ENCODE measurements at regions not wholly inside any gene's neighbourhood (a gene's known extent, or its start where the extent isn't known, plus 50 kb on each side); places are given as distances from the start of the nearest gene placed in this dataset.

GRCh38 chr7:11911900-11912299 lies 79.9 kb upstream of the THSD7A start:
- no peak overlapping the region for H3K27ac ChIP-seq (ENCODE audit: low read length, poor library complexity, severe bottlenecking)
- no peak overlapping the region for H4K8ac ChIP-seq (ENCODE audit: low read length)
- no peak overlapping the region for H3K4me2 ChIP-seq (ENCODE audit: low read length, poor library complexity, severe bottlenecking)
- no peak overlapping the region for H2BK15ac ChIP-seq (ENCODE audit: low read depth, poor library complexity, severe bottlenecking)
- H3K9me3 ChIP-seq (ENCODE audit: control insufficient read depth, low read length) = peaks cover 4% of the 10 kb centered on the region
- H3K36me3 ChIP-seq (ENCODE audit: control insufficient read depth in 1 of 2, insufficient read depth in 2 of 2, low read depth in 1 of 2, low read length in 2 of 2) = no peaks in the 10 kb centered on the region
- H2BK12ac ChIP-seq (ENCODE audit: low read length in 2 of 2) = no peak overlapping the region
- no peak overlapping the region for H2BK5ac ChIP-seq (ENCODE audit: low read depth, low read length, poor library complexity, severe bottlenecking)
- no peak overlapping the region for H3K23ac ChIP-seq (ENCODE audit: low read length in 2 of 2)
- no peak overlapping the region for H3K14ac ChIP-seq (ENCODE audit: low read length in 2 of 2)
- no peak overlapping the region for H2BK120ac ChIP-seq (ENCODE audit: low read depth, low read length)
- H3K18ac ChIP-seq (ENCODE audit: low read depth in 1 of 2, low read length in 2 of 2) = no peak overlapping the region
- H3K27me3 ChIP-seq (ENCODE audit: control insufficient read depth in 1 of 2, insufficient read depth in 1 of 2, low read length in 2 of 2) = no peaks in the 10 kb centered on the region
- H4K91ac ChIP-seq (ENCODE audit: low read length) = no peak overlapping the region
- no peak overlapping the region for H3K9ac ChIP-seq (ENCODE audit: low read length)
- H3K4ac ChIP-seq (ENCODE audit: low read depth in 1 of 2, low read length in 2 of 2) = no peak overlapping the region
- WGBS = 94% methylated on average over 2 of the region's 3 CpGs
- H3K4me3 ChIP-seq (ENCODE audit: insufficient read depth in 1 of 2, low read depth in 1 of 2, low read length in 2 of 2) = no peak overlapping the region
- H2AFZ ChIP-seq (ENCODE audit: low read depth, low read length) = no peak overlapping the region
- H2AK5ac ChIP-seq (ENCODE audit: low read length, severe bottlenecking) = no peak overlapping the region
- no peaks in the 10 kb centered on the region for H3K79me1 ChIP-seq (replicated peaks; ENCODE audit: low read length, poor library complexity, severe bottlenecking)
- DNase-seq = no peak
- no peaks in the 10 kb centered on the region for H3K4me1 ChIP-seq (ENCODE audit: control insufficient read depth, insufficient read depth, low read depth, low read length)

GRCh38 chr7:11914645-11915044 lies 82.6 kb upstream of the THSD7A start:
- Histone ChIP-seq H3K27ac (ENCODE audit: low read length, poor library complexity, severe bottlenecking) (no peak overlapping the region), H3K14ac (ENCODE audit: low read length in 2 of 2) (no peak overlapping the region), H2AK5ac (ENCODE audit: low read length, severe bottlenecking) (no peak overlapping the region), H2AFZ (ENCODE audit: low read depth, low read length) (no peak overlapping the region), H4K91ac (ENCODE audit: low read length) (no peak overlapping the region), H2BK120ac (ENCODE audit: low read depth, low read length) (no peak overlapping the region), H2BK15ac (ENCODE audit: low read depth, poor library complexity, severe bottlenecking) (no peak overlapping the region), H2BK5ac (ENCODE audit: low read depth, low read length, poor library complexity, severe bottlenecking) (no peak overlapping the region), H3K4me1 (ENCODE audit: control insufficient read depth, insufficient read depth, low read depth, low read length) (no peaks in the 10 kb centered on the region), H3K79me1 (replicated peaks; ENCODE audit: low read length, poor library complexity, severe bottlenecking) (no peaks in the 10 kb centered on the region), H3K23ac (ENCODE audit: low read length in 2 of 2) (no peak overlapping the region), H4K8ac (ENCODE audit: low read length) (no peak overlapping the region), H3K27me3 (ENCODE audit: control insufficient read depth in 1 of 2, insufficient read depth in 1 of 2, low read length in 2 of 2) (no peaks in the 10 kb centered on the region), H2BK12ac (ENCODE audit: low read length in 2 of 2) (no peak overlapping the region), H3K9ac (ENCODE audit: low read length) (no peak overlapping the region), H3K4me2 (ENCODE audit: low read length, poor library complexity, severe bottlenecking) (no peak overlapping the region), H3K4me3 (ENCODE audit: insufficient read depth in 1 of 2, low read depth in 1 of 2, low read length in 2 of 2) (no peak overlapping the region), H3K36me3 (ENCODE audit: control insufficient read depth in 1 of 2, insufficient read depth in 2 of 2, low read depth in 1 of 2, low read length in 2 of 2) (no peaks in the 10 kb centered on the region), H3K4ac (ENCODE audit: low read depth in 1 of 2, low read length in 2 of 2) (no peak overlapping the region), H3K9me3 (ENCODE audit: control insufficient read depth, low read length) (peaks cover 13% of the 10 kb centered on the region), H3K18ac (ENCODE audit: low read depth in 1 of 2, low read length in 2 of 2) (no peak overlapping the region)
- 95% methylated on average over 2 of the region's 4 CpGs for WGBS
- DNase-seq = no peak

- H2AK5ac ChIP-seq (ENCODE audit: low read length, severe bottlenecking) = no peak overlapping the region
- H2AFZ ChIP-seq (ENCODE audit: low read depth, low read length) = no peak overlapping the region
- no peak overlapping the region for H2BK15ac ChIP-seq (ENCODE audit: low read depth, poor library complexity, severe bottlenecking)
- no peaks in the 10 kb centered on the region for H3K79me1 ChIP-seq (replicated peaks; ENCODE audit: low read length, poor library complexity, severe bottlenecking)
- H4K8ac ChIP-seq (ENCODE audit: low read length) = no peak overlapping the region
- H3K36me3 ChIP-seq (ENCODE audit: control insufficient read depth in 1 of 2, insufficient read depth in 2 of 2, low read depth in 1 of 2, low read length in 2 of 2) = no peaks in the 10 kb centered on the region
- H3K27me3 ChIP-seq (ENCODE audit: control insufficient read depth in 1 of 2, insufficient read depth in 1 of 2, low read length in 2 of 2) = no peaks in the 10 kb centered on the region
- no peak overlapping the region for H2BK12ac ChIP-seq (ENCODE audit: low read length in 2 of 2)
- H3K4me2 ChIP-seq (ENCODE audit: low read length, poor library complexity, severe bottlenecking) = no peak overlapping the region
- H3K27ac ChIP-seq (ENCODE audit: low read length, poor library complexity, severe bottlenecking) = no peak overlapping the region
- H2BK5ac ChIP-seq (ENCODE audit: low read depth, low read length, poor library complexity, severe bottlenecking) = no peak overlapping the region
- WGBS = no CpG with 5 or more reads among the region's 1 CpG
- H3K9ac ChIP-seq (ENCODE audit: low read length) = no peak overlapping the region
- H3K4me3 ChIP-seq (ENCODE audit: insufficient read depth in 1 of 2, low read depth in 1 of 2, low read length in 2 of 2) = no peak overlapping the region
- H3K9me3 ChIP-seq (ENCODE audit: control insufficient read depth, low read length) = peaks cover 10% of the 10 kb centered on the region
- no peak overlapping the region for H3K18ac ChIP-seq (ENCODE audit: low read depth in 1 of 2, low read length in 2 of 2)
- no peak overlapping the region for H2BK120ac ChIP-seq (ENCODE audit: low read depth, low read length)
- no peak overlapping the region for H3K23ac ChIP-seq (ENCODE audit: low read length in 2 of 2)
- H3K4ac ChIP-seq (ENCODE audit: low read depth in 1 of 2, low read length in 2 of 2) = no peak overlapping the region
- H3K4me1 ChIP-seq (ENCODE audit: control insufficient read depth, insufficient read depth, low read depth, low read length) = no peaks in the 10 kb centered on the region
- no peak overlapping the region for H4K91ac ChIP-seq (ENCODE audit: low read length)
- H3K14ac ChIP-seq (ENCODE audit: low read length in 2 of 2) = no peak overlapping the region
- DNase-seq = no peak
Measured at GRCh38 chr7:11923376-11923930, 91.5 kb upstream of the THSD7A start.

- Histone ChIP-seq H3K4ac (ENCODE audit: low read depth in 1 of 2, low read length in 2 of 2) (no peak overlapping the region), H3K27ac (ENCODE audit: low read length, poor library complexity, severe bottlenecking) (no peak overlapping the region), H3K27me3 (ENCODE audit: control insufficient read depth in 1 of 2, insufficient read depth in 1 of 2, low read length in 2 of 2) (no peaks in the 10 kb centered on the region), H3K23ac (ENCODE audit: low read length in 2 of 2) (no peak overlapping the region), H2AFZ (ENCODE audit: low read depth, low read length) (no peak overlapping the region), H3K4me2 (ENCODE audit: low read length, poor library complexity, severe bottlenecking) (no peak overlapping the region), H2AK5ac (ENCODE audit: low read length, severe bottlenecking) (no peak overlapping the region), H3K4me1 (ENCODE audit: control insufficient read depth, insufficient read depth, low read depth, low read length) (no peaks in the 10 kb centered on the region), H2BK15ac (ENCODE audit: low read depth, poor library complexity, severe bottlenecking) (no peak overlapping the region), H2BK120ac (ENCODE audit: low read depth, low read length) (no peak overlapping the region), H3K4me3 (ENCODE audit: insufficient read depth in 1 of 2, low read depth in 1 of 2, low read length in 2 of 2) (no peak overlapping the region), H3K9me3 (ENCODE audit: control insufficient read depth, low read length) (no peaks in the 10 kb centered on the region), H3K79me1 (replicated peaks; ENCODE audit: low read length, poor library complexity, severe bottlenecking) (no peaks in the 10 kb centered on the region), H2BK5ac (ENCODE audit: low read depth, low read length, poor library complexity, severe bottlenecking) (no peak overlapping the region), H4K91ac (ENCODE audit: low read length) (no peak overlapping the region), H3K36me3 (ENCODE audit: control insufficient read depth in 1 of 2, insufficient read depth in 2 of 2, low read depth in 1 of 2, low read length in 2 of 2) (no peaks in the 10 kb centered on the region), H2BK12ac (ENCODE audit: low read length in 2 of 2) (no peak overlapping the region), H3K14ac (ENCODE audit: low read length in 2 of 2) (no peak overlapping the region), H3K18ac (ENCODE audit: low read depth in 1 of 2, low read length in 2 of 2) (no peak overlapping the region), H3K9ac (ENCODE audit: low read length) (no peak overlapping the region), H4K8ac (ENCODE audit: low read length) (no peak overlapping the region)
- DNase-seq = peak; percentile 23
- 38% methylated on average over 3 of the region's 3 CpGs for WGBS
Measured at GRCh38 chr7:11931307-11931706, 99.3 kb upstream of the THSD7A start.

Measured in mesenchymal stem cell (in vitro differentiated cells and primary cell).